ENCODE measurements at regions not wholly inside any gene's neighbourhood (a gene's known extent, or its start where the extent isn't known, plus 50 kb on each side); places are given as distances from the start of the nearest gene placed in this dataset.

GRCh38 chr2:174015428-174015827, 50.3 kb upstream of the SP3 start:
- TF ChIP-seq POLR2AphosphoS5 (IDR thresholded peaks at IDR 0.05) (no peak), CTCF (IDR thresholded peaks at IDR 0.05) (no peak), EP300 (IDR thresholded peaks at IDR 0.05) (no peak), POLR2A (IDR thresholded peaks at IDR 0.05) (no peak)
- WGBS, 2 donors = 81 to 88% methylated on average over 2 of the region's 2 CpGs
- Histone ChIP-seq H3K4me3 (no peak overlapping the region), H3K27me3 (no peaks in the 10 kb centered on the region), H3K4me1 (peaks cover 0 to 26% (median 14%) of the 10 kb centered on the region in 4 donors), H3K27ac (no peak overlapping the region), H3K36me3 (no peaks in the 10 kb centered on the region), H3K9me3 (no peaks in the 10 kb centered on the region)
- intact Hi-C loops (cut with DNase I) = no loop called here
- DNase-seq = no peak
